Smooth muscle cell (in vitro differentiated cells): ENCODE measurements at regions not wholly inside any gene's neighbourhood (a gene's known extent, or its start where the extent isn't known, plus 50 kb on each side); places are given as distances from the start of the nearest gene placed in this dataset.

Experiments used
- DNase-seq: peaks from one replicate; lab custom pipeline; 2025; ENCODE audit not compliant: unreplicated experiment; lab: John Stamatoyannopoulos, UW
- H2AFZ ChIP-seq: fragments of 200-600 bp; sonication (generic); 2 replicates; pipeline ENCODE4 v1.6.0; 2016; ENCODE audit warnings: antibody characterized with exemption, low read depth, mild to moderate bottlenecking
- H3F3A ChIP-seq: fragments of 200-600 bp; sonication (generic); 2 replicates; pipeline ENCODE4 v1.6.0; 2017; ENCODE audit warnings: antibody characterized with exemption, low read depth
- H3K27ac ChIP-seq: fragments of 200-600 bp; sonication (generic); 2 replicates; pipeline ENCODE4 v1.5.1; 2016; ENCODE audit warnings: low read depth, mild to moderate bottlenecking
- H3K27me3 ChIP-seq: fragments of 200-600 bp; sonication (generic); 2 replicates; pipeline ENCODE4 v1.6.1; 2016; ENCODE audit warnings: low read depth, mild to moderate bottlenecking
- H3K36me3 ChIP-seq: fragments of 200-600 bp; sonication (generic); 2 replicates; pipeline ENCODE4 v1.5.1; 2016; ENCODE audit warnings: low read depth
- H3K4me1 ChIP-seq: fragments of 200-600 bp; sonication (generic); 2 replicates; pipeline ENCODE4 v1.5.1; 2016; ENCODE audit warnings: low read depth
- H3K4me2 ChIP-seq: fragments of 200-600 bp; sonication (generic); 2 replicates; pipeline ENCODE4 v1.6.0; 2016; ENCODE audit warnings: mild to moderate bottlenecking
- H3K4me3 ChIP-seq: fragments of 200-600 bp; sonication (generic); 2 replicates; pipeline ENCODE4 v1.5.1; 2016; ENCODE audit warnings: mild to moderate bottlenecking
- H3K79me2 ChIP-seq: fragments of 200-600 bp; sonication (generic); 2 replicates; pipeline ENCODE4 v1.6.0; 2016; ENCODE audit warnings: low read depth, mild to moderate bottlenecking
- H3K9ac ChIP-seq: fragments of 200-600 bp; sonication (generic); 2 replicates; pipeline ENCODE4 v1.6.0; 2016; ENCODE audit warnings: low read depth
- H3K9me3 ChIP-seq: fragments of 200-600 bp; sonication (generic); replicated peaks from 2 replicates; pipeline ENCODE4 v1.5.1; 2016; ENCODE audit warnings: low read depth
- H4K20me1 ChIP-seq: fragments of 200-600 bp; sonication (generic); 2 replicates; pipeline ENCODE4 v1.6.0; 2016; ENCODE audit warnings: low read depth
- WGBS: methylation state at CpG from one replicate; pipeline ENCODE4 v1.1.7; 2016; ENCODE audit warnings: low lambda C conversion rate; 5-methylcytosine and 5-hydroxymethylcytosine counted together
- TF ChIP-seq, protein P1 (sequence below): fragments of 200-600 bp; sonication (generic); IDR thresholded peaks from 2 replicates; pipeline ENCODE4 v1.5.1; 2017; ENCODE audit warnings: borderline replicate concordance, mild to moderate bottlenecking, antibody characterized with exemption; ENCODE audit not compliant: insufficient read depth, poor library complexity, severe bottlenecking

DNA sequence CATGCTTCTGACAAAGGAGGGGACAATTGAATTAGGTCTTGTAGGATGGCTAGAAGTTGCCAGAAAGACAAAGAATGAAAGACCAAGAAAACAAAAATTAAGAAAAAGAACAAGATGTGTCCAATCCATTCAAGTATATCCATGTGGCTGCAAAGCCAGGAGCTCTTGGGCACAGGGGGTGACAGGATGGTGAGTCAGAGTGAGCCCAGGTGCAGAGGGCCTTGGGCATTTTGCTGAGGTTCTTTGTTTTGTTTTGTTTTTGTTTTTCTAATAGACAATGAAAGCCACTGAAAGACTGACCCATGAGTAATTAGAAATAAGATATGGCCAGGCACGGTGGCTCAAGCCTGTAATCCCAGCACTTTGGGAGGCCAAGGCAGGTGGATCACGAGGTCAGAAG lies 104.6 kb upstream of the KLHL29 start:
- Histone ChIP-seq H3K9me3 (no peaks in the 10 kb centered on the region), H3K9ac (no peak overlapping the region), H4K20me1 (no peaks in the 10 kb centered on the region), H3K27me3 (no peaks in the 10 kb centered on the region), H3K4me1 (no peaks in the 10 kb centered on the region), H3K4me3 (no peak overlapping the region), H2AFZ (no peak overlapping the region), H3K27ac (no peak overlapping the region), H3F3A (no peaks in the 10 kb centered on the region), H3K4me2 (no peak overlapping the region), H3K79me2 (no peaks in the 10 kb centered on the region), H3K36me3 (no peaks in the 10 kb centered on the region)
- no peak for DNase-seq
- TF ChIP-seq, protein P1, sequence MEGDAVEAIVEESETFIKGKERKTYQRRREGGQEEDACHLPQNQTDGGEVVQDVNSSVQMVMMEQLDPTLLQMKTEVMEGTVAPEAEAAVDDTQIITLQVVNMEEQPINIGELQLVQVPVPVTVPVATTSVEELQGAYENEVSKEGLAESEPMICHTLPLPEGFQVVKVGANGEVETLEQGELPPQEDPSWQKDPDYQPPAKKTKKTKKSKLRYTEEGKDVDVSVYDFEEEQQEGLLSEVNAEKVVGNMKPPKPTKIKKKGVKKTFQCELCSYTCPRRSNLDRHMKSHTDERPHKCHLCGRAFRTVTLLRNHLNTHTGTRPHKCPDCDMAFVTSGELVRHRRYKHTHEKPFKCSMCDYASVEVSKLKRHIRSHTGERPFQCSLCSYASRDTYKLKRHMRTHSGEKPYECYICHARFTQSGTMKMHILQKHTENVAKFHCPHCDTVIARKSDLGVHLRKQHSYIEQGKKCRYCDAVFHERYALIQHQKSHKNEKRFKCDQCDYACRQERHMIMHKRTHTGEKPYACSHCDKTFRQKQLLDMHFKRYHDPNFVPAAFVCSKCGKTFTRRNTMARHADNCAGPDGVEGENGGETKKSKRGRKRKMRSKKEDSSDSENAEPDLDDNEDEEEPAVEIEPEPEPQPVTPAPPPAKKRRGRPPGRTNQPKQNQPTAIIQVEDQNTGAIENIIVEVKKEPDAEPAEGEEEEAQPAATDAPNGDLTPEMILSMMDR: no peak
- WGBS: 76% methylated on average over 2 of the region's 2 CpGs

DNA sequence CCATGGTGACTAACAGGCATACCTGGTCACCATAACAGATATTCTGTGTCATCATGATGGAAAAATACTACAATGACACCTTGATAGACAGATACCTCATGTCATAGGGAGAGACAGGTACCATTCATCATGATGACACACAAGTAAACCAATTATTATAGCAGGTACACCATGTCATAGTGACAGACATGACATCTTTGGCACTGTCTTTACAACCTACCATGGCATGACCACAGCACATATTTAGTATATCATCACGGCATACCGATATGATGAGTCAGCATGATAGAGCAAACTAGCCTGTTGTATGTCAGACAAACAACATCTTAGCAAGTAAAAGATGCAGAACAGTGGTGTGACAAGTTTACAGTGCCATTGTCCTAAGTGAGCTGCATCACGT lies 101.3 kb upstream of the KLHL29 start:
- H3K79me2 ChIP-seq: no peaks in the 10 kb centered on the region
- no peak overlapping the region for H2AFZ ChIP-seq
- H3K36me3 ChIP-seq: no peaks in the 10 kb centered on the region
- WGBS: 56% methylated on average over 3 of the region's 3 CpGs
- no peak overlapping the region for H3K9ac ChIP-seq
- H3K4me2 ChIP-seq: no peak overlapping the region
- no peak overlapping the region for H3K4me3 ChIP-seq
- DNase-seq: no peak
- no peaks in the 10 kb centered on the region for H3K9me3 ChIP-seq
- TF ChIP-seq, protein P1: no peak
- peaks cover 14% of the 10 kb centered on the region for H3F3A ChIP-seq
- H3K4me1 ChIP-seq: peaks cover 13% of the 10 kb centered on the region
- no peaks in the 10 kb centered on the region for H3K27me3 ChIP-seq
- no peak overlapping the region for H3K27ac ChIP-seq
- H4K20me1 ChIP-seq: no peaks in the 10 kb centered on the region

DNA sequence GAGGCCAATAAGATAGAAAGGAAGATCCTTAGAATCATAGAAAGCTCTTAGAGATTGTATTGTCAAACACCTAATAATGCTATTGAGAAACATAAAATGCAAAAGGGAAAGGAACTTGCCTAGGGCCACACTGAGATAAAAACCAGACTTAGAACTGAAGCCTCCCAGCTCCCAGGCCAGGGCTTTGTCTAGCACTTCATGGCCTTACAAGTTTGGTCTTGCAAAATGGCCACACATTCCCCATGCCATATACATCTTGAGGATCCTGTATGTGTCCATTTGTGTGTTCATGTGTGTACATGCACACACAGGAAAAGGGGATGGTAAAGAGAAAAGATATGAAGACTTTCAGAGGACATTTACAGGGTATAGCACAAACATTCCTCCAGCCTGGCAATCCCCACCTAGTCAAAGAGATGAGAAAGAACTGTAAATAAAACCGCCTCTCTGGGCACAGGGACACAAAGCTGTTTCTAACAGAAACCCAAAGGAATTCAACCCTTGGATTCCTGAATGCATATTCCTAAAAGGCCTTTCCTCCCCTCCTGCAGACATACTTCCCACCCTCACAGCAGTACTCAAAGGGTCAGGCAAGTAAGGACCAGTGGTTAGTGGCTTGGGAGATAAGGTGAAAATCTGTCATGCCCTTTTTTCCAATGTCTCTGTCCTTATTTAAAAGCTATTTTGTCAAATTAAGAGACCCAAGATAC lies 99.7 kb upstream of the KLHL29 start:
- 67% methylated on average over 1 of the region's 1 CpG for WGBS
- H3K4me1 ChIP-seq: peaks cover 13% of the 10 kb centered on the region
- H3K4me2 ChIP-seq: no peak overlapping the region
- DNase-seq: no peak
- TF ChIP-seq, protein P1: no peak
- no peak overlapping the region for H3K9ac ChIP-seq
- H4K20me1 ChIP-seq: no peaks in the 10 kb centered on the region
- H3K36me3 ChIP-seq: no peaks in the 10 kb centered on the region
- H3K79me2 ChIP-seq: no peaks in the 10 kb centered on the region
- H3K27ac ChIP-seq: no peak overlapping the region
- no peaks in the 10 kb centered on the region for H3K27me3 ChIP-seq
- H3F3A ChIP-seq: peaks cover 14% of the 10 kb centered on the region
- no peaks in the 10 kb centered on the region for H3K9me3 ChIP-seq
- H2AFZ ChIP-seq: no peak overlapping the region
- H3K4me3 ChIP-seq: no peak overlapping the region

DNA sequence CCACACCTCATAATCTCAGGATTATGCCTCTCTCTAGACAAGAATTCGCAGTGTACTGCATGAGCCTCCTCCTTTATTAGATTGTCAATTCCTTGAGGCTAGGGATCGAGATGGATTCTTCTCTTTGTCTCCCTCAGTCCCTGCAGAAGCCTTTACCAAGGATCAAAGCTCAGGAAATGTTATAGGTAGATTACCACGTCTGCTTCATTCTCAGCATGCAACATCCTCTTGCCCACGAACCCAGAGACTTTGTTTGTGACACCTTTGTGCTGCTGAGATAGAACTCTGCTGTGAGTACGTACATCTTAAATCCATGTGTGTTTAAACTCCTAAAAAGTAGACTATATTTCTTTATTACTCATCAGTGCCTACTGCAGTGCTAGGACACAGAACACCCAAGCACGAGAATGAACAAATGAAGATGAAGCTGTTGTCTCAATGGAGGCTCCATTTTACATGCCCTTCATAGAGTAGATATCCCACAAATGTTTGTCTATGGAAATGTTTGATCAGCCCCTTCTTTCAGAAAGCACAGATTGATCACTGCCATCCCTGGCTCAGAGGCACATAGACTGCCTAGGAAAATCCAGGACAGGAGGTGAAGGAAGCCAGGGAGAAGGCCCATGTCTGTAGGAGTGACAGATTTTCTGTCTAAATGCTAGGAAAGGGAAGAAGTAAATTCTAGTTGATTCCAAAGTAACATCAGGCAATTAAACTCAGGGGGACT lies 98.8 kb upstream of the KLHL29 start:
- Histone ChIP-seq H3K27ac (peak overlapping the region; percentile 85), H3K9ac (no peak overlapping the region), H3F3A (peaks cover 14% of the 10 kb centered on the region), H3K27me3 (no peaks in the 10 kb centered on the region), H3K79me2 (no peaks in the 10 kb centered on the region), H3K4me2 (peak overlapping the region; percentile 65), H3K9me3 (no peaks in the 10 kb centered on the region), H4K20me1 (no peaks in the 10 kb centered on the region), H2AFZ (no peak overlapping the region), H3K36me3 (no peaks in the 10 kb centered on the region), H3K4me1 (peaks cover 13% of the 10 kb centered on the region), H3K4me3 (no peak overlapping the region)
- 45% methylated on average over 6 of the region's 6 CpGs for WGBS
- no peak for DNase-seq
- TF ChIP-seq, protein P1: no peak
